ENCODE measurements at regions not wholly inside any gene's neighbourhood (a gene's known extent, or its start where the extent isn't known, plus 50 kb on each side); places are given as distances from the start of the nearest gene placed in this dataset.

DNA sequence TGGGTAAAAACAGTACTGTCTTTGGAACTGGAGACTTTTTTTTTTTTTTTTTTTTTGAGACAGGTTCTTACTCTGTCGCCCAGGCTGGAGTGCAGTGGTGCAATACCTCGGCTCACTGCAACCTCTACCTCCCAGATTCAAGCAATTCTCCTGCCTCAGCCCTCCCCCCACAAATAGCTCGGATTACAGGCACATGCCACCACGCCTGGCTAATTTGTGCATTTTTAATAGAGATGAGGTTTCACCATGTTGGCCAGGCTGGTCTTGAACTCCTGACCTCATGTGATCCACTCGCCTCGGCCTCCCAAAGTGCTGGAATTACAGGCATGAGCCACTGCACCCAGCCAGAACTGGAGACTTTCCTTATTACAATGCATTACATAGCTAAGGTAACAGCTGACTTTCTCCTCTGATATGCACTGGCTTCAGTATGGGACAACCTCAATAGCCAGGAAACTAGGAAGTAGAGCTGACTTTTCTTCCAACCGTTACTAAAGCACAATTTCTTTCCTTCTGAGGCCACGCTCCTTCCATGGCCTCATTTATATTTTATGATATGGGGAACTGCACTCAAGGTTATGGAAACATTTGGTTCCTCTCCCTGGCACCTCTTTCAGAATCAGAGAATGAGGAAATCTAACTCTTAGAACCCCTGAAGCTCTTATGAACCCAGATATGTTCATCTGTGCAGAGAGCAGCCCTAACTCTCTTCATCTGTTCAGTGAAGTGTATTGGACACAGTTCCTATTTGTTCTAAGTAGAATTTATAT lies 53.5 kb upstream of the FAM9B start:
- H3K4me3 ChIP-seq (ENCODE audit: low read depth, low read length), result no peak overlapping the region
- TF ChIP-seq, protein P1, sequence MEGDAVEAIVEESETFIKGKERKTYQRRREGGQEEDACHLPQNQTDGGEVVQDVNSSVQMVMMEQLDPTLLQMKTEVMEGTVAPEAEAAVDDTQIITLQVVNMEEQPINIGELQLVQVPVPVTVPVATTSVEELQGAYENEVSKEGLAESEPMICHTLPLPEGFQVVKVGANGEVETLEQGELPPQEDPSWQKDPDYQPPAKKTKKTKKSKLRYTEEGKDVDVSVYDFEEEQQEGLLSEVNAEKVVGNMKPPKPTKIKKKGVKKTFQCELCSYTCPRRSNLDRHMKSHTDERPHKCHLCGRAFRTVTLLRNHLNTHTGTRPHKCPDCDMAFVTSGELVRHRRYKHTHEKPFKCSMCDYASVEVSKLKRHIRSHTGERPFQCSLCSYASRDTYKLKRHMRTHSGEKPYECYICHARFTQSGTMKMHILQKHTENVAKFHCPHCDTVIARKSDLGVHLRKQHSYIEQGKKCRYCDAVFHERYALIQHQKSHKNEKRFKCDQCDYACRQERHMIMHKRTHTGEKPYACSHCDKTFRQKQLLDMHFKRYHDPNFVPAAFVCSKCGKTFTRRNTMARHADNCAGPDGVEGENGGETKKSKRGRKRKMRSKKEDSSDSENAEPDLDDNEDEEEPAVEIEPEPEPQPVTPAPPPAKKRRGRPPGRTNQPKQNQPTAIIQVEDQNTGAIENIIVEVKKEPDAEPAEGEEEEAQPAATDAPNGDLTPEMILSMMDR (IDR thresholded peaks at IDR 0.05; ENCODE audit: low read depth, low read length), result no peak
- no peak for DNase-seq
- no peaks in the 10 kb centered on the region for H3K27me3 ChIP-seq
- H3K4me1 ChIP-seq, result no peaks in the 10 kb centered on the region
- H3K36me3 ChIP-seq, result no peaks in the 10 kb centered on the region
- no peaks in the 10 kb centered on the region for H3K9me3 ChIP-seq

DNA sequence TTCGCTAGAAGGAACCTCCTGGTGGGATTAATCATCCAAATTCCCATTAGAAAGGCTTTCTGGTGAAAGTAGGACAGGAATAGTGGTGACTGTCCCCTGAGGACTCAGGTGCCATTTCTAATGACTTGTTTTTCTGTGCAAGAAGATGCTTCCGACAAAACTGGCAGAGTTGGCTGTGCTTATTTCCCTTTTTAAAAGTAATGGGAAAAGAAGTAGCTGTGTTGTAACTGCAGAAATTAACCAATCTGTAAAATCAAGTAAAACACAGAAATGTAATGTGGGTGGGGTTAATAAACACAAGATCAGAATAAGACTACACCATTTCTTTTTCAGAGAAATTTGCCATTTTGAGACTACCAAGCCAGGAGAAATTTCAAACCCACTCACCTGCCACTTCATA lies 55.0 kb upstream of the FAM9B start:
- DNase-seq, result no peak
- Histone ChIP-seq H3K27me3 (no peaks in the 10 kb centered on the region), H3K4me1 (no peaks in the 10 kb centered on the region), H3K9me3 (no peaks in the 10 kb centered on the region), H3K36me3 (no peaks in the 10 kb centered on the region), H3K4me3 (ENCODE audit: low read depth, low read length) (no peak overlapping the region)
- TF ChIP-seq, protein P1 (IDR thresholded peaks at IDR 0.05; ENCODE audit: low read depth, low read length), result no peak

DNA sequence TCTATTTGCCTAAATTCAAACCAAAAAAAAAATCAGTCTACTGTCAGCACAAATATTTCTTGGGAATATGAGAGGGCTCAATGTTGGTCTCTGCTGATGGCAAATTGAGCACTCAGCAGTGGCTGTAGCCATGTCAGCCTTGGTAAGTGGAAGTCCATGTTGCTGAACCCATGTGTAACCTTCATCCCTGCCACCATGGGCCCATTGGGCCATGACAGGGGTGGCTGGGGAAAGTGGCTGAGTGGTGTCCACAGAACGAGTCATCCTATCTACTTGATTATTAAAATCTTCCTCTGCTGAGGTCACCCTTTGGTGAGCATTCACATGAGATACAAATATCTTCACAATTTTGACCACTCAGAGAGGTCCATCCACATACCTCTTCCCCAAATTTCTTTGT lies 56.8 kb upstream of the FAM9B start:
- DNase-seq, result no peak
- no peaks in the 10 kb centered on the region for H3K4me1 ChIP-seq
- TF ChIP-seq, protein P1 (IDR thresholded peaks at IDR 0.05; ENCODE audit: low read depth, low read length), result no peak
- no peaks in the 10 kb centered on the region for H3K36me3 ChIP-seq
- no peaks in the 10 kb centered on the region for H3K27me3 ChIP-seq
- no peaks in the 10 kb centered on the region for H3K9me3 ChIP-seq
- no peak overlapping the region for H3K4me3 ChIP-seq (ENCODE audit: low read depth, low read length)

DNA sequence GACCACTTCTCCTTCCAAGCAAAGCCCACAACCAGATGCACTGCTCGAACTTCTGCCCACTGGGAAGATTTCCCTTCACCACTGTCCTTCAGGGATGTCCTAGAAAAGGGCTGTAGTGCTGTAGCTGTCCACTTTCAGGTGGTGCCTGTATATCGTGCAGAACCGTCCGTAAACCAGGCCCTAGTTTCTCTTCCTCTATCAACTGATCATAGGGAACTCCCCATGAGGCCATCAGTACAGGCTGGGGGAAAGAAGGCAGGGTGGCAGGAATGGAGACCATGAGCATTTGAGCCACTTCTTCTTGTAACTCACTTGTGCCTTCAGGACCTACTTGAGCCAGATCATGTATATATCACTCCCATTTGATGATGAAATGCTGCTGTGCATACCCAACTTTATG lies 57.3 kb upstream of the FAM9B start:
- DNase-seq, result no peak
- no peaks in the 10 kb centered on the region for H3K4me1 ChIP-seq
- no peak overlapping the region for H3K4me3 ChIP-seq (ENCODE audit: low read depth, low read length)
- TF ChIP-seq, protein P1 (IDR thresholded peaks at IDR 0.05; ENCODE audit: low read depth, low read length), result no peak
- H3K36me3 ChIP-seq, result no peaks in the 10 kb centered on the region
- H3K9me3 ChIP-seq, result no peaks in the 10 kb centered on the region
- no peaks in the 10 kb centered on the region for H3K27me3 ChIP-seq

DNA sequence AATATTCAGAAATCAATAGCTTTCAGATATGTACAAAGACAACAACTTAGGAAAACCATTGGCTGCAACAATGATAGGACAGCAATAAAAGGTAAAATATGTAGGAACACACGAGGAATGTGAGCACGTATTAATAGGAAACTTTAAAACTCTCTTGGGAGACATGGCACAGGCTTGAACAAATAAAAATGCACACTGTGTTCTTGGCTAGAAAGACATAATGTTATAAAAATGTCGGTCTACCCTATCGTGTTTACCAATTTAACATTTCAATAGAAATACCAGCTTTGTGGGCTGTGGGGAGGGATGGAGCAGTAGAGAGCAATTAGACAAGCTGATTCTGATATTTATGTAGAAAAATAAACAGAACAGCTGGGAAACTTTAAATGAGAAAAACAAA lies 69.0 kb upstream of the FAM9B start:
- Histone ChIP-seq H3K36me3 (no peaks in the 10 kb centered on the region), H3K9me3 (no peaks in the 10 kb centered on the region), H3K4me1 (no peaks in the 10 kb centered on the region), H3K4me3 (ENCODE audit: low read depth, low read length) (no peak overlapping the region), H3K27me3 (no peaks in the 10 kb centered on the region)
- DNase-seq, result no peak
- TF ChIP-seq, protein P1 (IDR thresholded peaks at IDR 0.05; ENCODE audit: low read depth, low read length), result no peak

DNA sequence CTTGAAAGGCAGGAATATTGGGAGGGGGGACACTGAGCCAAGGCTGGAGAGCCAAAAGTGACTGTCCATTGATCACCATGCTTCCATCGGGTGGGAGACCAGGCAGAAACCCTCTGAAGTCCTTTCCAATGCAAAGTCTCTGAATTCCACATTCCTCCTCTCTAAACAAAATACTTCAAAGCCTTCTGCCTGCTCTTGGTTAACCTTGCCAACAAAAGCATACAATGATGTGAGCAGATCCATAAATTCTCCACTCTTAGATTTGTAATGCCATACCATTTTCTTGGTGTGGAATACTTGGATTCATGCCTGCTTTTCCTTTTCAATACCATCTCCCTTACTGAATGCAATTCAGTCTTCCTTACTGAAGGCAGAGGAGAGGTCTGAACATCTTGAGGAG lies 74.1 kb upstream of the FAM9B start:
- H3K4me1 ChIP-seq, result no peaks in the 10 kb centered on the region
- H3K9me3 ChIP-seq, result no peaks in the 10 kb centered on the region
- no peaks in the 10 kb centered on the region for H3K27me3 ChIP-seq
- TF ChIP-seq, protein P1 (IDR thresholded peaks at IDR 0.05; ENCODE audit: low read depth, low read length), result no peak
- H3K36me3 ChIP-seq, result no peaks in the 10 kb centered on the region
- no peak for DNase-seq
- no peak overlapping the region for H3K4me3 ChIP-seq (ENCODE audit: low read depth, low read length)
